HepG2 (cell line): ENCODE measurements at regions not wholly inside any gene's neighbourhood (a gene's known extent, or its start where the extent isn't known, plus 50 kb on each side); places are given as distances from the start of the nearest gene placed in this dataset.

ENCODE experiments used
- GRHL1 ChIP-seq: sonication (generic); formaldehyde crosslinking; conservative IDR thresholded peaks from 2 replicates; pipeline ENCODE4 v1.8.0; 2022; ENCODE audit warnings: missing genetic modification reagents
- KDM5B ChIP-seq: sonication (generic); formaldehyde crosslinking; IDR thresholded peaks from 2 replicates; pipeline ENCODE4 v1.4.0; 2020; ENCODE audit warnings: missing genetic modification reagents, mild to moderate bottlenecking, borderline replicate concordance
- LBX2 ChIP-seq: sonication (generic); formaldehyde crosslinking; IDR thresholded peaks from 2 replicates; pipeline ENCODE4 v1.5.0; 2020; ENCODE audit warnings: missing genetic modification reagents, mild to moderate bottlenecking, borderline replicate concordance
- NR2F6 ChIP-seq, 2 experiments: IDR thresholded peaks; 2 replicates each; pipeline ENCODE4 v1.6.1; 2016; ENCODE audit warnings: antibody characterized with exemption in 1 of 2, mild to moderate bottlenecking in 1 of 2
- PRDM10 ChIP-seq: sonication (generic); formaldehyde crosslinking; IDR thresholded peaks from 2 replicates; pipeline ENCODE4 v1.4.0; 2020; ENCODE audit warnings: low read depth, missing genetic modification reagents
- PRDM15 ChIP-seq: sonication (generic); formaldehyde crosslinking; IDR thresholded peaks from 2 replicates; pipeline ENCODE4 v1.4.0; 2020; ENCODE audit warnings: missing genetic modification reagents
- RFX1 ChIP-seq: fragments of 450-650 bp; IDR thresholded peaks from 2 replicates; pipeline ENCODE4 v1.6.1; 2017
- SMARCE1 ChIP-seq: fragments of 450-650 bp; IDR thresholded peaks from 2 replicates; pipeline ENCODE4 v1.6.1; 2017; ENCODE audit warnings: borderline replicate concordance
- TBL1XR1 ChIP-seq: fragments of 150-350 bp; IDR thresholded peaks from 2 replicates; pipeline ENCODE4 v1.6.1; 2014; ENCODE audit warnings: borderline replicate concordance, low read length; ENCODE audit not compliant: partially characterized antibody
- ZNF205 ChIP-seq: IDR thresholded peaks from 2 replicates; pipeline ENCODE4 v1.6.1; 2018; ENCODE audit warnings: missing biosample characterization, missing genetic modification reagents
- ZNF263 ChIP-seq: sonication (generic); formaldehyde crosslinking; IDR thresholded peaks from 2 replicates; pipeline ENCODE4 v1.4.0; 2020; ENCODE audit warnings: missing genetic modification reagents
- ZNF367 ChIP-seq: sonication (generic); formaldehyde crosslinking; IDR thresholded peaks from 2 replicates; pipeline ENCODE4 v1.4.0; 2020; ENCODE audit warnings: missing genetic modification reagents, borderline replicate concordance
- ZNF564 ChIP-seq: sonication (generic); formaldehyde crosslinking; IDR thresholded peaks from 2 replicates; pipeline ENCODE4 v1.8.1; 2023; ENCODE audit warnings: mild to moderate bottlenecking, missing genetic modification reagents
- ZNF574 ChIP-seq: sonication (generic); formaldehyde crosslinking; IDR thresholded peaks from 2 replicates; pipeline ENCODE4 v1.4.0; 2020; ENCODE audit warnings: missing genetic modification reagents
- ZNF790 ChIP-seq: sonication (generic); formaldehyde crosslinking; IDR thresholded peaks from 2 replicates; pipeline ENCODE4 v1.8.0; 2022; ENCODE audit warnings: missing genetic modification reagents, mild to moderate bottlenecking, borderline replicate concordance

- TF ChIP-seq GRHL1 (CRISPR knock-in tag) (no peak), NR2F6 (IDR thresholded peaks at IDR 0.05) (peak; percentile 66), NR2F6 (CRISPR knock-in tag; IDR thresholded peaks at IDR 0.05) (peak; percentile 54), ZNF367 (no peak), PRDM10 (CRISPR knock-in tag) (peak; percentile 43; the same call in 1 of the 2 replicates), ZNF564 (CRISPR knock-in tag) (no peak), TBL1XR1 (no peak), ZNF263 (CRISPR knock-in tag) (no peak), ZNF790 (CRISPR knock-in tag) (no peak), RFX1 (no peak), ZNF574 (no peak; the same call in 1 of the 2 replicates), KDM5B (CRISPR knock-in tag) (no peak), SMARCE1 (no peak), PRDM15 (CRISPR knock-in tag) (no peak), ZNF205 (0 out of 2 replicates have a peak, but pooled peaks have one; percentile 2), LBX2 (CRISPR knock-in tag) (no peak)
Observed at GRCh38 chr2:234691968-234692955, 195.4 kb upstream of the ARL4C start (continued).
